CD4-positive, alpha-beta T cell treated with Interleukin-17A for 1 hour (primary cell): ENCODE measurements at regions not wholly inside any gene's neighbourhood (a gene's known extent, or its start where the extent isn't known, plus 50 kb on each side); places are given as distances from the start of the nearest gene placed in this dataset.
"Not testable (repeated sequence)": the region's sequence is repeated elsewhere in the genome, so short reads cannot be mapped to it uniquely, and the experiment has no call there.

Source experiments
- DNase-seq: peaks from one replicate; pipeline ENCODE4 v3.0.0-alpha.2; 2020

- DNase-seq: no peak
Measured at GRCh38 chr3:139136469-139137202, 91.9 kb upstream of the PRR23C start.

GRCh38 chr3:139140553-139140952, 95.9 kb upstream of the PRR23C start:
- no peak for DNase-seq

- not testable (repeated sequence) for DNase-seq
Measured at GRCh38 chr3:139145980-139146379, 101.3 kb upstream of the PRR23C start.

- no peak for DNase-seq
Measured at GRCh38 chr3:139151530-139151929, 106.8 kb upstream of the PRR23C start.

GRCh38 chr3:139153434-139153833, 108.7 kb upstream of the PRR23C start:
- not testable (repeated sequence) for DNase-seq

- DNase-seq: no peak
Measured at GRCh38 chr3:139157161-139157932, 112.7 kb upstream of the PRR23C start.

- no peak for DNase-seq
Measured at GRCh38 chr3:139159356-139159755, 114.7 kb upstream of the PRR23C start.

GRCh38 chr3:139173372-139174108, 128.8 kb upstream of the PRR23C start:
- no peak for DNase-seq

GRCh38 chr3:139180489-139180888, 135.8 kb upstream of the PRR23C start:
- DNase-seq: no peak

- no peak for DNase-seq
Measured at GRCh38 chr3:139182143-139182542, 137.5 kb upstream of the PRR23C start.

- no peak for DNase-seq
Measured at GRCh38 chr3:139182598-139182997, 137.9 kb upstream of the PRR23C start.

GRCh38 chr3:139185527-139185926, 140.8 kb upstream of the PRR23C start:
- no peak for DNase-seq

- DNase-seq: no peak
Measured at GRCh38 chr3:139187154-139187553, 142.5 kb upstream of the PRR23C start.

- DNase-seq: no peak
Measured at GRCh38 chr3:139187648-139188047, 143.0 kb upstream of the PRR23C start.

- DNase-seq: no peak
Measured at GRCh38 chr3:139189943-139190342, 145.3 kb upstream of the PRR23C start.

- DNase-seq: not testable (repeated sequence)
Measured at GRCh38 chr3:139194421-139194820, 149.4 kb upstream of the MRPS22 start.

- DNase-seq: not testable (repeated sequence)
Measured at GRCh38 chr3:139196146-139196545, 147.7 kb upstream of the MRPS22 start.

GRCh38 chr3:139197251-139197650, 146.6 kb upstream of the MRPS22 start:
- DNase-seq: no peak

- no peak for DNase-seq
Measured at GRCh38 chr3:139198186-139198585, 145.6 kb upstream of the MRPS22 start.

GRCh38 chr3:139198929-139199328, 144.9 kb upstream of the MRPS22 start:
- no peak for DNase-seq

GRCh38 chr3:139199421-139200010, 144.3 kb upstream of the MRPS22 start:
- no peak for DNase-seq

GRCh38 chr3:139201446-139202225, 142.2 kb upstream of the MRPS22 start:
- DNase-seq: no peak
